ENCODE measurements at regions not wholly inside any gene's neighbourhood (a gene's known extent, or its start where the extent isn't known, plus 50 kb on each side); places are given as distances from the start of the nearest gene placed in this dataset.

DNA sequence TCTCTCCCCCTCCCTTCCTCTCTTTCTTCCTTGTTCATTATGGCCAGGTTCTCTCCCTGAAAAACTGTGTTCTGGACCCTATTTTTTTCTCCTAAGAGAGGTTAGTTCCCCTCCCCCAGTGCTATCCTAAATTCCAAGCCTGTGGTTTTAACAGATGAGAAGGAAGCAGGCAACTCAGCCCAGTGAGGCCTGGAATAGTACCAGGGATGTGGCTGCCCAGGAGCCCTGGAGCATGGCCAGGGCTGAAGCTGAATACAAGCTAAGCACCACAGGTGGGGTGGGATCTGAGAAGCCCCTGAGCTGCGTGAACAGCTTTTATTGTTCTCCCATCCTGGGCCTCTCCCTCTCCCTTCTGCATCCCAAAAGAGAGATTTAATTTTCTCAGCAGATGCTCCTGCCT, 1581.3 kb upstream of the TMEM132C start:
- no peak for DNase-seq (ENCODE audit: low spot score)

GRCh38 chr12:126688556-126688955, 1578.4 kb upstream of the TMEM132C start:
- DNase-seq (ENCODE audit: low spot score): no peak

- no peak for DNase-seq (ENCODE audit: low spot score)
These were observed 1566.9 kb upstream of the TMEM132C start for GRCh38 chr12:126700096-126700495.

DNA sequence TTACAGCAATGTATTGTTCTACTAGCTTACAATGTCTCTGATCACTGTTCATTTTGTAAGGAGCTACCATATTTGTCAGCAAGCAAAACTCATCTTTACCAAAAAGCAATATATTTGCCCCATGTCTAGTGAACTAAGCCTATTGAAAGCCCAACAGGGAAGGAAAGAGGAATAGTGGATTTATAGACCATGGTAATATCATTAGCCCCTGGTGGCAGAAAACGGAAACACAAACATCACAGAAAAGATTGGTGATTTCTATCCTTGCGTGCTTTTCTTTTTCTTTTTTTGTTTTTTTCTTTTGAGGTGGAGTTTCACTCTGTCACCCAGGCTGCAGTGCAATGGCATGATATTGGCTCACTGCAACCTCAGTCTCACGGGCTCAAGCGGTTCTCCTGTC, 1562.4 kb upstream of the TMEM132C start:
- DNase-seq (ENCODE audit: low spot score): no peak

DNA sequence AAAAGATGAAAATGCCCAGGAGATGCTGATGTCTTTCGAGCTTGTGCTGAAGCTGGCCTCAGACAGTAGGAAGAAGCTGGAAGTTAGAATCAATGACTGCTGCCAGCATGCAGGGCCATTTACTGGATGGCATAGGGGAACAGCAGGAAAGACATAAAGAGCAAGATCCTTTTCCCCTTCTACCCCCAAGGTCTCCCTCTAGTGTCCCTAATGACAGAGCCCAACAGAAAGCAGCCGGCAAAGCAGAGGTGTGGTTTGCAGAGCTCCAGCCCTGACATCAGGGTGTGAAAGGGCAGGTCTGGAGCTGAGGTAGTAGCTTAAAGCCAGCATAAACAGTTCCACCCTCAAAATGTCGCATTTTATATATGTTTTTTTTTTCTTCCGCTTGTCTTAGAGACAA, 1560.7 kb upstream of the TMEM132C start:
- DNase-seq (ENCODE audit: low spot score): no peak

- DNase-seq (ENCODE audit: low spot score): no peak
These were observed 1558.5 kb upstream of the TMEM132C start for GRCh38 chr12:126708492-126708896.

DNA sequence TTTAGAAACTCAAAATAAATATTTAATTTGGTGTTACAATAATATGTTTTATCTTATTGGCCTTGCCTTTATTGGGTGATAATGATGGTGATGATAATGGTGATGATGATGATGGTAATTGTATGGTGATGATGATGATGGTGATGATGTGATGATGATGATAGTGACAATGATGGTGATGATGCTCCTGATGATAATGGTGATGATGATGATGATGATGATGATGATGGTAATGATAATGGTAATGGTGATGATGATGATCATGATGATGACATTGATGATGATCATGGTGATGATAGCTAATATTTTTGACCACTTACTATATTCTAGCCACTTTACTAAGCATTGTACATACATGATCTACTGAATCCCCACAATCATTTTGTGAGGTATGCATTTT, 1548.6 kb upstream of the TMEM132C start:
- no peak for DNase-seq (ENCODE audit: low spot score)

DNA sequence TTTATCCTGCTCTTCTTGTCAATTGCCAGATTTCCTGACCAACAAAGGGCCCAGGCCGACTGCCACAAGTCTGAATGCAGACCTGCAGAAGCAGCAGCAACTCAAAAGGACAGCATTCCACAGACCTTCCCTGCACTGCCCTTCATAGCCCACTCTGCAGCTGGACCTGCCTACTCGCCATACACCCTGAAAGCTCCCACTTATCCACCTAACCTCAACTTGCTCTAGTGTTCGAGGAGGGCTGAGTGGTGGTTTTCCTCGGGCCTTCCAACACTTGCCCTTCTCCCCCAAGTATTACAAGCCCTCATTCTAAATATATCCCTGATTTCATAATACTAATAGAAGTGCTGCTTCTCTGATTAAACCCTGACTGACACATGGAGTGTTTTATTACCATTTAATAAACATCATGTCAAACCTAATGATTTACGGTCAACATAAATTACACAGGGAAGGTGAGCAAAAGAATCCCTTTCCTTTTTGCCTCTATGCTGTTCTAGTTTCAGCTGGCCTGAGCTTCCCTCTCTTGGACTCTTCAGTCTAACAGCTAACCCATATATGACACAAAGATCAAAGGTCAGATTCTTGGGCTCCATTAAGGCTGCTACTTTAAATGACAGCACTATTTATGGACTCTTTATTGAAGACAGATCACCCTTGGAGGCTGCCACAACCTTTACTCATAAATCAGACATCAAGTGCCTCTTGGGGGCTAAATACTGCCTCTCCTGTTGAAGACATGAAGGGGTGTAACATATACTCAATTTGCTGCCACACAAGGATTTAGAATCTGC, 1546.9 kb upstream of the TMEM132C start:
- no peak for DNase-seq (ENCODE audit: low spot score)

DNA sequence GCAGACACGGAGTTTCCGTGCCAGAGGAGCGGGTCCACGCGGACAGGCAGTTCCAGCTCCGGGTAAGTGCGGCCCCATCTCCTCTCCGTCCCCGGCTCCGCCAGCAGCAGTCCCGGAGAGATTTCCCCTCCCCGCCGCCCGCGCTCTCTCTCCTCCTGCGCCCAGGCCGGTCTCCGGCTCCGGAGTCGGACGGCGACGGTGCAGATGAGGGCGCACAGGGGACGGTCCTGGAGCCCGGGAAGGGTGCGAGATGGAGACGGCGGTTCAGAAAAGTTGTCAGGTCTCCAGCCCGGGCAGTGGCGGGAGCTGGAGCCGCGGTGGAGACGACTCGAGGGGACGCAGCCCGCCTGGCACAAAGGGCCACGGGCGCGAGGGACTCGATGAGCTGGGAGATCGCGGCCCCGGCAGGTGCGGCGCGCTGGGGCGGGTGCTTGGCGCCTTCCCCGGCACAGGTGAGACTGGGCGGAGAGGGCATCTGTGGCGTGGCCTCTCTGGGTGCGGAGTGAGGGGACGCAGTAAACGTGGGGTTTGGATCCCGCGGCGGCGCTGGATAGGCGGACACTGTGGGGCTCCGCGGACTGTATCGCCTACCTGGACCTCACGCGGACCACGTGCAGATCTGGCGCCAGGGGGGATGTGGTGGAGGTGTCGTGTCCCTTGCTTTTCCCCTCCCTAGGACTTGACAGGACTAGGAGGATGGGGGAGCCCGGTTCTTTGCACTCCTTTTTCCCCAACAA, 1540.3 kb upstream of the TMEM132C start:
- no peak for DNase-seq (ENCODE audit: low spot score)

DNA sequence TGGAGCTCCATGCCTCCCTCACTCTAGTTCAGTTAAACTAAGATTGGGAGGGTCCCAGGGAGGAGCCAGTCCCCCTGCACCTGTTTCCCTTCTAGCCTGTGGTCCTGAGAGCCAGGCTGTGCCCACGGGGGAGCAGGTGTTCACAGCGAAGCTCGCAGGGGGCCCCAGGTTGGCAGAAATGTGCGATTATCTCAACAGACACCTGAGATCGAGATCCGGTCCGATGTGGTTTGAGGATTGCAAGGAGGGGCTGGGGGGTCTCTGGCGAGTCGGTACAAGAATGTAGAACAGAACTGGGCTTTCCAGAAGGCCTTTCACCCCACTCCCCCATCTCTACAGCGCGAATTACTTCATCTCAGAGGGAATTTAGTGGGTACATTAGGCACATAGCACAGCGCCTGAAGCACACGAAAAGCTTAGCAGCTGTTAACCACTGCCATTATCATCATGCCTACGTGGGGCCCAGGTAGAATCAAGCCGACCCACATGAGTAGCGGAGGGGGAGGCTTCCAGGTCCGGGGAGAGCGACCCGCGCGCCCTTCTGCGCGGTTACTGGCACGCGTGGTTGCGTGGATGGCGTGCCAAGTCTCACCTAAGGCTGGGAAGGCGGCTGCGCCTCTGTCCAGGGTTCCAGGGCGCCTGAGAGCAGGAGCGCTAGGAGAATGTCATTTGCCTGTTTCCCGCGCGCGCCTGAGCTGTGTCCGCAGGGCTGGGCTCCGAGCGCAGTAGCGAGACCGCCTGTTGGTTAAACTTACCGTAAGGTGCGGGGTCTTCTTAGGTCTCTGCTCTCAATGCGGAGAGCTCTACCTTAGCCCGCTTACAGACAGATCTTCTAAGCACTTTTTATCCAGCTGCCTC, 1539.5 kb upstream of the TMEM132C start:
- DNase-seq (ENCODE audit: low spot score): no peak

GRCh38 chr12:126734296-126734695, 1532.7 kb upstream of the TMEM132C start:
- DNase-seq (ENCODE audit: low spot score): no peak

- no peak for DNase-seq (ENCODE audit: low spot score)
These were observed 1532.3 kb upstream of the TMEM132C start for GRCh38 chr12:126734710-126735109.

GRCh38 chr12:126741536-126742240, 1525.3 kb upstream of the TMEM132C start:
- no peak for DNase-seq (ENCODE audit: low spot score)

DNA sequence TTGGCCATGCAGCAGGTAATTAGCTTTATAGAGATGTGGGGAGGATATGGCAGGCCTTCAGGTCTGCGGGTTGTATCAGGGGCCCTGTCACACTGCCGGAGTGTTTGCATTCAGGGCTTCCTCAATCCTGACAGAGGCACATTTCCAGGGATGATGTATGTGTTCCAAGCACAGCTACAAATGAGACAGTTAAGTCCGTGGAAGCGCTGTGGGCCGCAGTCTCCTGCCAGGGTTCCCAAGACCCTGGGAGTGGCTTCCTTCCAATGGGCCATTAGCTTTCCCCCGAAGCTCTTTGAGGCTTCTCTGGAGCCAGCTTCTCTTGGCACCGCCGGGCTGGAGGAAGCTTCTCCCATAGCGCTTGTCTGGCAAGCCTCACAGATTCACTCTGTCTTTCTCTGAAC, 1524.7 kb upstream of the TMEM132C start:
- DNase-seq (ENCODE audit: low spot score): no peak

- DNase-seq (ENCODE audit: low spot score): peak; percentile 57
These were observed 1519.3 kb upstream of the TMEM132C start for GRCh38 chr12:126747530-126748149.

DNA sequence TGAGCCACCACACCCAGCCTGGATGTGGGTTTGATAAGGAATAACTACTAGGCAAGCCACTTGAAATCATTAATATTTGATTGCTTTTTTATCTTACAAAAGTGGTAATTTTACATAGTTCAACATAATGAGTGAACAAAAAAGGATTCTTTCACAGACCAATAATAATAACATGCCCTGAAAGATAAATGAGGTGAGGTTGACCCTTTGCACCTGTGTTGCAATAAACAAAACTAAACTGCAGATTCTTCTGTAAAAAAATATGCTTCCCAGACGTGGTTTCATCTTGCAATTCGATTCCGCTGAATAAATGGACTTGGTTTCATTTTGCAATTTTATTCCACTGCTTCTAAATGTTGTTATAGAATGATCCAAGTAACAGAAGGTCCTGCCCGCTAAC, 1514.9 kb upstream of the TMEM132C start:
- no peak for DNase-seq (ENCODE audit: low spot score)

DNA sequence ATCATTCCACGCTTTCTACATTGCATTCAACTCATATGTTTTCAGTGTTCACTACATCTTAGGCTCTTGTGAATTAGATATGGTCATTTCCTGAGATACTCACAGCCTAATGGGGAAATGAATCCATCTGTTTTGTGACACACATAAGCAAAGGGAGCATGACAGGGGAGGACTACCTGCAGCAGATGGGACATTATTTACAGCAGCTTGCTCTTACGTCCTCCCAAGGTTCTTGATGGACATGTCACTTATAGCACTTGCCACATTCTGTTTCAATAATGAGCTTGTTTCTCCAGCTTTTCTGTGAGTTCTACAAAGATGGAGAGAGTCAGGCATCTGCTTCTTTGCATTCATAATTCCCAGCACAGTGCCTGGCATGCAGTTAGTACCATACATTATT, 1509.6 kb upstream of the TMEM132C start:
- no peak for DNase-seq (ENCODE audit: low spot score)

DNA sequence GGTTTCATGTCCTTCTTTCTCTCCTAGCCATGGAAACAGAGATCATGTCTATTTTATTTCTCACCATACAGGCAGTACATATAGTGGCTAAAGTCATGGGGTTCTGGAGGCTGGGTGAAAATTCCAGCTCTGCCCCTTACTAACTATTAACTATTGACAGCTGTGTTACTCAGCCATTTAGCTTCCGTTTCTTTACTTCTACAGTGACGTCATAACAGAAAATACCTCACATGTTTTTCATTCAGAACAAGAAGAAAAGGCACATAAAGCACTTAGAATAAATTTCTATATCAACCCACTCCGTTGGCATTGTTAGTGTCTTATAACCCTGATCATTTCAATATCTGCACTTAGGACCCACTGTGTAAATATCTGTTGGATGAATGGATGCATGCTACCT, 1506.9 kb upstream of the TMEM132C start:
- DNase-seq (ENCODE audit: low spot score): no peak

- no peak for DNase-seq (ENCODE audit: low spot score)
These were observed 1505.5 kb upstream of the TMEM132C start for GRCh38 chr12:126761420-126761819.

DNA sequence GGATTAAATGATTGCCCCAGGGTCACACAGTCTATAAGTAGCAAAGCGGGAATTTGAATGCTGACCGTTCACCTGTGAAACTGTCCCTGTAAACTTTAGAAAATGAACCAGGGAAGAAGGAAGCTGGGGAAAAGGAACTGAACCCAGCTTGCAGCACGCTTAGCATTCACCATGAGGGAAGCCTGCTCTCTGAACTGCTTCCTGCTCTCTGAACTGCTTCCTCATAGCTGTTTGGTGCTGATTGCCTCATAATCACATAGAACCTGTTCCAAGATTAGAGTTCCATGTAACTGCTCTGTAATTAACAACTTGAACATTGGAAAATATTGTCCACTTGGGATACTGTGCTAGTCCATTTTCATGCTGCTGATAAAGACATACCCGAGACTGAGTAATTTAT, 1504.8 kb upstream of the TMEM132C start:
- DNase-seq (ENCODE audit: low spot score): no peak

DNA sequence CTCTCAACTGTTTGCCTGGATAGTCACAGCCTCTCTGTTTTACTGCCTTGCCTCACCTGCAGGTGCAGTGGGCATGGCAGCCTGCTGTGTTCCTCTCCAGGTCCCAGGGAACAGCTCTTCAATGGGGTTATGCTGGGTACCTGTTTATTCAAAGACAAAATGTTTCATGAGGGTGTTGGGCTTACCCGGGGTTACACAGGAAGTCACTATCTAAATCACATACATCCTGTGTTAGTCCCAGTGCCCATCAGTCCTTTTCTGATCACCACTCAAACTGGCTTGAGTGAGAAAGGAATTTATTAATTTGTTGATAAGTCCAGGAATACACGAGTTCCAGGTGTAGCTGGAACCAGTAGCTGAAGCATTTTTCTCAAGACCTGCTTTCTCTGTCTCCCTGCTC, 1503.6 kb upstream of the TMEM132C start:
- no peak for DNase-seq (ENCODE audit: low spot score)

DNA sequence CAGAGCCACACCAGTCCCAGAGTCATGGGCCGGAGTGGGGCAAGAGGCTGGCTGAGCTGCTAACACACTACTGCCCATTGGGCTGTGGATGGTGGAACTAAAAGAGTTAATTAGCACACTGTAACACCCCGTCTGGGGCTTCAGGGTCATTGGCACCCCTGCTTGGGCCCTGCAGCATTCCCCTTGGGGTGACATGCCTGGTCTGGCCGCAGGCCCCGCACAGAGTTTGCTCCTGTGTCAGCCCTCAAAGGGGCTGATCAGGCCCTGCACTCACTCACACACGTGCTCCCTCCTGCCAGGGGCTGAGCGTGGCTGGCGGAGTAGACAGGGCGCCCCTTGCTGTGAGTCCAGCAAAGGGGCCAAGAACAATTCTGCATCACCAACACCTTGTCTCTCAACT, 1499.6 kb upstream of the TMEM132C start:
- DNase-seq (ENCODE audit: low spot score): no peak
